GM23338 (cell line): ENCODE measurements at regions not wholly inside any gene's neighbourhood (a gene's known extent, or its start where the extent isn't known, plus 50 kb on each side); places are given as distances from the start of the nearest gene placed in this dataset.

Experiments
- CREB1 ChIP-seq: fragments of 250-450 bp; sonication (Bioruptor Pico); IDR thresholded peaks from 2 replicates; pipeline ENCODE4 v1.5.0; 2020; ENCODE audit warnings: low read depth, mild to moderate bottlenecking, moderate library complexity
- CTCF ChIP-seq, 2 experiments: fragments of 200-600 bp in 1 of 2; sonication (generic) in 1 of 2; conservative IDR thresholded peaks; 2 replicates each; pipeline versions ENCODE4 v1.5.1 to v1.6.1; 2016 to 2017; ENCODE audit warnings: antibody characterized with exemption in 2 of 2, low read depth in 2 of 2, mild to moderate bottlenecking in 2 of 2, moderate library complexity in 1 of 2
- EZH2 ChIP-seq: fragments of 200-600 bp; sonication (generic); IDR thresholded peaks from one replicate; pipeline ENCODE4 v1.8.0; 2017; ENCODE audit warnings: antibody characterized with exemption, mild to moderate bottlenecking, low read depth; ENCODE audit not compliant: unreplicated experiment
- EZH2phosphoT487 ChIP-seq: fragments of 200-600 bp; sonication (generic); IDR thresholded peaks from one replicate; pipeline ENCODE4 v1.8.1; 2018; ENCODE audit warnings: antibody characterized with exemption; ENCODE audit not compliant: unreplicated experiment
- JUNB ChIP-seq: IDR thresholded peaks from one replicate; pipeline ENCODE4 v1.6.1; 2016; ENCODE audit warnings: antibody characterized with exemption; ENCODE audit not compliant: unreplicated experiment
- POLR2AphosphoS5 ChIP-seq: IDR thresholded peaks from 2 replicates; pipeline ENCODE4 v1.6.1; 2016; ENCODE audit warnings: antibody characterized with exemption, low read depth
- REST ChIP-seq: IDR thresholded peaks from one replicate; pipeline ENCODE4 v1.6.1; 2018; ENCODE audit warnings: antibody characterized with exemption; ENCODE audit not compliant: unreplicated experiment
- ZNF114 ChIP-seq: fragments of 250-450 bp; sonication (Bioruptor Pico); IDR thresholded peaks from 2 replicates; pipeline ENCODE4 v1.5.0; 2020; ENCODE audit warnings: mild to moderate bottlenecking, moderate library complexity

GRCh38 chr1:55886856-55887712 is 671.9 kb upstream of the USP24 start:
- TF ChIP-seq CTCF (conservative IDR thresholded peaks at IDR 0.05; ENCODE audit: low read depth in 2 of 2) = no peak
- TF ChIP-seq EZH2 = no peak
- no peak for TF ChIP-seq REST
- no peak for TF ChIP-seq POLR2AphosphoS5
- no peak for TF ChIP-seq ZNF114
- no peak for TF ChIP-seq EZH2phosphoT487
- TF ChIP-seq CREB1 (CRISPR knock-in tag) = no peak
- TF ChIP-seq JUNB = no peak
